ENCODE measurements at regions not wholly inside any gene's neighbourhood (a gene's known extent, or its start where the extent isn't known, plus 50 kb on each side); places are given as distances from the start of the nearest gene placed in this dataset.

DNA sequence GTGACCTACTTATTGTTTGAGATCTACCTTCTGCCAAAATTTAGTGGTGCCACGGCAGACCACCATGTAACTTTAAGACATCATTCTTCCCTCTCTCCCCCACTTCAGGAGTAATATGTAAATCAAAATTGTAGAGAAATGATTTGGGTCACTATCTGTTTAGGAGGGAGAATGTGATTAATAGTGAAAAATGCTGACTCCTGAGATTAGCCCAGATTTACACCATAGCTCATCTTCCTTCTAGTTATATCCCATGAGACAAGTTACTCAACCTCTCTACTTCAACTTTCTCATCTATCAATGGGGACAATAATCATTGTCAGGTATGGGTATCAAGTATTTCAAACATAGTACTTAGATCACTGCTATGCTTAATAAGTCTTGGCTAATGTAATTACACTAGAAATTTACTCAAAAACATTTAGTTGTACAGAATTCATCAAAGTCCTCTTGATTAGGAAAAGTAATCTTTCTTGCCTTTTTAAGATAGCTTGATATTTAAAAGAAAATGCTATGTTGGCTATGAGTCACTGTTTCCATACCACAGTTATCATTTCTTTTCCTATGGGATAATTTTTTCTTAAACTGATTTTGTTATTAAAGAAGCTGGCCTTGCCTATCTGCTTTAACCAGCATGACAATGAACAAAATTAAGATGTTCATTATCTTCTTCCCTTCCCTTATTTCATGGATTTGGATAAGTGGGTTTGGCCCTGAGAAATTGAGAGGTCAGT, 1038.9 kb upstream of the ZEB2 start:
- H3K4me3 Mint-ChIP-seq (ENCODE audit: low read depth), result no peak overlapping the region
- intact Hi-C loops (cut with micrococcal nuclease), result no loop called here
- no peaks in the 10 kb centered on the region for H3K36me3 Mint-ChIP-seq (ENCODE audit: low read depth)
- no peak overlapping the region for H3K27ac Mint-ChIP-seq
- no peaks in the 10 kb centered on the region for H3K9me3 Mint-ChIP-seq
- H3K4me1 Mint-ChIP-seq (ENCODE audit: low read depth), result no peaks in the 10 kb centered on the region
- no peak for DNase-seq (ENCODE audit: low spot score)
- H3K27me3 Mint-ChIP-seq (ENCODE audit: low read depth), result no peaks in the 10 kb centered on the region

GRCh38 chr2:145555360-145555759, 1035.4 kb upstream of the ZEB2 start:
- intact Hi-C loops (cut with micrococcal nuclease), result no loop called here
- Mint-ChIP-seq H3K27ac (no peak overlapping the region), H3K27me3 (ENCODE audit: low read depth) (no peaks in the 10 kb centered on the region), H3K36me3 (ENCODE audit: low read depth) (no peaks in the 10 kb centered on the region), H3K9me3 (no peaks in the 10 kb centered on the region), H3K4me3 (ENCODE audit: low read depth) (no peak overlapping the region), H3K4me1 (ENCODE audit: low read depth) (no peaks in the 10 kb centered on the region)
- DNase-seq (ENCODE audit: low spot score), result no peak

DNA sequence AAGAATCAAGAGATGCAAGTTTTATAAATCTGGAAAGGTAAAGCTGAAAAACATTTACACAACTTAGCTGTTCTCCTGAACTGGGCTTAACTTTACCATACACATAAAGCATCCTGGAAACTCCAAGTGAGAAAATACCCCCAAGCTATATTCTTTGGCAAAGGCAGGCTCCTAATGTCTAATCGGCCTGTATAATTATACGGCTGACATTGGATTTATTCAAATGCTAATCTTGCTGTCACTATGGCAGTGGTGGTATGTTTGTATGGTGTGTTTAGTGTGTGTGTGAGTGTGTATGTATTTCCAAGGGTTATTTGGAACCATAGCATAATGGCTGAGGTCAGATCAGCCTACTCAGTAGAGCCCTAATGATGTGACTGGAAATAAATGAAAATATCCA, 1031.8 kb upstream of the ZEB2 start:
- Mint-ChIP-seq H3K36me3 (ENCODE audit: low read depth) (no peaks in the 10 kb centered on the region), H3K27me3 (ENCODE audit: low read depth) (no peaks in the 10 kb centered on the region), H3K9me3 (no peaks in the 10 kb centered on the region), H3K4me1 (ENCODE audit: low read depth) (no peaks in the 10 kb centered on the region), H3K27ac (no peak overlapping the region), H3K4me3 (ENCODE audit: low read depth) (no peak overlapping the region)
- intact Hi-C loops (cut with micrococcal nuclease), result no loop called here
- DNase-seq (ENCODE audit: low spot score), result no peak

GRCh38 chr2:145548479-145548878, 1028.6 kb upstream of the ZEB2 start:
- Mint-ChIP-seq H3K27ac (no peak overlapping the region), H3K4me3 (ENCODE audit: low read depth) (no peak overlapping the region), H3K36me3 (ENCODE audit: low read depth) (no peaks in the 10 kb centered on the region), H3K9me3 (peaks cover 3% of the 10 kb centered on the region), H3K4me1 (ENCODE audit: low read depth) (no peaks in the 10 kb centered on the region), H3K27me3 (ENCODE audit: low read depth) (no peaks in the 10 kb centered on the region)
- no peak for DNase-seq (ENCODE audit: low spot score)
- intact Hi-C loops (cut with micrococcal nuclease), result no loop called here

GRCh38 chr2:145547620-145548019, 1027.7 kb upstream of the ZEB2 start:
- H3K27ac Mint-ChIP-seq, result no peak overlapping the region
- H3K36me3 Mint-ChIP-seq (ENCODE audit: low read depth), result no peaks in the 10 kb centered on the region
- H3K4me3 Mint-ChIP-seq (ENCODE audit: low read depth), result no peak overlapping the region
- H3K4me1 Mint-ChIP-seq (ENCODE audit: low read depth), result no peaks in the 10 kb centered on the region
- no peak for DNase-seq (ENCODE audit: low spot score)
- intact Hi-C loops (cut with micrococcal nuclease), result no loop called here
- no peaks in the 10 kb centered on the region for H3K27me3 Mint-ChIP-seq (ENCODE audit: low read depth)
- peaks cover 3% of the 10 kb centered on the region for H3K9me3 Mint-ChIP-seq

DNA sequence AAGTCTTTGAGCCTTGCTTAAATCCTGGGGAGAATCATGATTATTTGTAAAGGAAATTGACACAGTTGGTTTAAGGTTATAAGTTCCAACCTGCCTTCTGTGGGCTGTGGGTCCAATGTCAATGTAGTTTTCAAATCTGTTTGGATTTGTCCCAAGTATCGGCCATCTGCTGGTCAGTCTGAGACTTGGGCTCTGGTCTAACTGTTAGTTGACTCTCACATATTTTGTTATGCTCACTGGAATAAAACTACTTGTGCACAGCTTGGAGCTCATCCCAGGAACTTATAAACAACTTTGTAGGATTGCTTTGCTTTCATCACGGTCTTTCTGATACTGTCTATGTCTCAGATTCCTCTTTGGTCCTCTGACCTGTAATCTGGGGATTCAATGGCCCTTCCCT, 1026.2 kb upstream of the ZEB2 start:
- H3K4me1 Mint-ChIP-seq (ENCODE audit: low read depth), result no peaks in the 10 kb centered on the region
- no peak overlapping the region for H3K27ac Mint-ChIP-seq
- no peak overlapping the region for H3K4me3 Mint-ChIP-seq (ENCODE audit: low read depth)
- H3K36me3 Mint-ChIP-seq (ENCODE audit: low read depth), result no peaks in the 10 kb centered on the region
- intact Hi-C loops (cut with micrococcal nuclease), result no loop called here
- H3K9me3 Mint-ChIP-seq, result peaks cover 3% of the 10 kb centered on the region
- no peaks in the 10 kb centered on the region for H3K27me3 Mint-ChIP-seq (ENCODE audit: low read depth)
- DNase-seq (ENCODE audit: low spot score), result no peak

- no peaks in the 10 kb centered on the region for H3K27me3 Mint-ChIP-seq (ENCODE audit: low read depth)
- intact Hi-C loops (cut with micrococcal nuclease), result no loop called here
Observed at GRCh38 chr2:145543856-145544255, 1023.9 kb upstream of the ZEB2 start.

GRCh38 chr2:145543155-145543554, 1023.2 kb upstream of the ZEB2 start:
- intact Hi-C loops (cut with micrococcal nuclease), result no loop called here
- no peaks in the 10 kb centered on the region for H3K27me3 Mint-ChIP-seq (ENCODE audit: low read depth)
- no peaks in the 10 kb centered on the region for H3K36me3 Mint-ChIP-seq (ENCODE audit: low read depth)
- no peak overlapping the region for H3K27ac Mint-ChIP-seq
- no peak overlapping the region for H3K4me3 Mint-ChIP-seq (ENCODE audit: low read depth)
- H3K4me1 Mint-ChIP-seq (ENCODE audit: low read depth), result no peaks in the 10 kb centered on the region
- no peak for DNase-seq (ENCODE audit: low spot score)
- H3K9me3 Mint-ChIP-seq, result peaks cover 3% of the 10 kb centered on the region

More at GRCh38 chr2:145543856-145544255, 1023.9 kb upstream of the ZEB2 start:
- H3K9me3 Mint-ChIP-seq, result peaks cover 3% of the 10 kb centered on the region
- H3K4me1 Mint-ChIP-seq (ENCODE audit: low read depth), result no peaks in the 10 kb centered on the region
- H3K4me3 Mint-ChIP-seq (ENCODE audit: low read depth), result no peak overlapping the region
- DNase-seq (ENCODE audit: low spot score), result no peak
- no peaks in the 10 kb centered on the region for H3K36me3 Mint-ChIP-seq (ENCODE audit: low read depth)
- H3K27ac Mint-ChIP-seq, result no peak overlapping the region

DNA sequence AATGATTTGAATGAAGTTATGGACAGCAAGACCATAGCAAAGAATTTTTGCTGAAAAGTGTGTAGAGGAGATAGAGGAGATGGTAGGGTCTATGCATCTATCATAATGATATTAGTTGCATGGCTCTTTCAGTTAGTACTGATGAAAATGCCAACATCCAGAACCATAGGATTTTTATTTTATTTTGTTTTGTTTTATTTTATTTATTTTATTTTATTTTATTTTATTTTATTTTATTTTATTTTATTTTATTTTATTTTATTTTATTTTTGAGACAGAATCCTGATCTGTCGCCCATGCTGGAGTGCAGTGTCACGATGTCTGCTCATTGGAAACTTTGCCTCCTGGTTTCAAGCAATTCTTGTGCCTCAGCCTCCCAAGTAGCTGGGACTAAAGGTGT, 1021.1 kb upstream of the ZEB2 start:
- no peak for DNase-seq (ENCODE audit: low spot score)
- H3K27ac Mint-ChIP-seq, result no peak overlapping the region
- no peaks in the 10 kb centered on the region for H3K36me3 Mint-ChIP-seq (ENCODE audit: low read depth)
- H3K4me1 Mint-ChIP-seq (ENCODE audit: low read depth), result no peaks in the 10 kb centered on the region
- H3K27me3 Mint-ChIP-seq (ENCODE audit: low read depth), result no peaks in the 10 kb centered on the region
- intact Hi-C loops (cut with micrococcal nuclease), result no loop called here
- H3K9me3 Mint-ChIP-seq, result peaks cover 3% of the 10 kb centered on the region
- H3K4me3 Mint-ChIP-seq (ENCODE audit: low read depth), result no peak overlapping the region

DNA sequence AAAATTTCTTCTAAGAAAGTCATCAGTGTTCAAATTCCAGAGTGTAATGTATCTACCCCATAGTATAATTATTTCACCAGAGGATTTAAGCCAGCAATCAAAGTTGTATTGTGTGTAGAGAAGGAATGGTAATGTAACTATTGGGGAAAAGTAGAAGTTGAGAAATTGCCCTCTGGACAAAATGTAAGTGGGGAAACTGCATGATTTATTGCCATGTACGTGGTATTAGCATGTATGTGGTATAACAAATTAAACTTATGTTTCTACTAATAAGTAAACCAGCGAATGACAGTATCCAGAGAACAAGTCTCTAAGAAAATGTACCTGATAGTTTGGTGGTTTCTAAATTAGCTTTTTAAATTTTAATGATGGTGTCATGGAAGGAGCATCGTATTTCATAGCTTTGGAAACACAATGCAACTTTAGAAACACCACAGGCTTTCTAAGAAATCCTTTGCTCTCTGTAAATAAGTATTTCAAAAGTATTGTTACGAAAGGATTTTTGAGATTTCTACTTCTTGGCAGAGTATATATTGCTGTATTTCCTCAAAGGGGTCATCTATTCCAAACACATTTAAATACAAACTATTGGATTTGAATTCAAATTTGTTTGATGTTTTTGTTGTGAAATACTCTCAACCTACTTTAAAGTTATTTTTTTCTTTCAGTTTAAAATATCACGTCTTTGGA, 1018.9 kb upstream of the ZEB2 start:
- no peaks in the 10 kb centered on the region for H3K4me1 Mint-ChIP-seq (ENCODE audit: low read depth)
- no peaks in the 10 kb centered on the region for H3K9me3 Mint-ChIP-seq
- H3K36me3 Mint-ChIP-seq (ENCODE audit: low read depth), result no peaks in the 10 kb centered on the region
- DNase-seq (ENCODE audit: low spot score), result no peak
- H3K4me3 Mint-ChIP-seq (ENCODE audit: low read depth), result no peak overlapping the region
- no peaks in the 10 kb centered on the region for H3K27me3 Mint-ChIP-seq (ENCODE audit: low read depth)
- H3K27ac Mint-ChIP-seq, result no peak overlapping the region
- intact Hi-C loops (cut with micrococcal nuclease), result no loop called here

DNA sequence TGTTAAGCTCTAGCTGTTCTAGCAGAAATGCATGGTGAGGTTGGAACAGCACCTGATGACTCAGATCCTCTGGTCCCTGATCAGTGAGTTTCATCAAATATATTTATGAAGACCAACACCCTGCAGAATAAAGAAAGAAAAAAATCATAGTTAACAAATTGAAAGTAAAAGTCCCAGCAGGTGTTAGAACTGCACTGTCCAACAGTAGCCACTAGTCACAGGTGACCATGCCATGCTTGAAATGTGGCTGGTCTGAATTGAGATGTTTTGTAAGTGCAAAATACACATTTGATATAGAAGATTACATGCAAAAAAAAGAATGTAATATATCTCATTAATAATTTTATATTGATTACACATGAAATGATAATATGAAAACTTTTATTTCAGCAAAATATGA, 1010.7 kb upstream of the ZEB2 start:
- DNase-seq (ENCODE audit: low spot score), result no peak
- no peak overlapping the region for H3K27ac Mint-ChIP-seq

DNA sequence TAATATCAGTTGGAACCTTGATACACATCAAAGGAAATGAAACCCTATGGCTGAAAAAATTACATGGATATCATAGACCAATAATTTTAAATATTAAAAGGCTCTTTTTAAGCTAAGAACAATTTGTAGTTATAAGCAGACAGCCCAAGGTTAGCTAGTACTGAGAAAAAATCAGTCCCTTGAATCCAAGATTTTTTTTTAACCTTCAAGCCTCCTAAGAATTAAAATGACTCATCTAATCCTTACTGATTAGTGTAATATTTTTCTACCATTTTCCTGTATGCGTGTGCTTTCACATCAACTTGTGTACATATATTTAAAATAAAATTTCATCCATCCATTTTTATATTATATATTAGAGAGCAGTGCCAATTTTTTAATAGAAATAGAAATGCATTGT, 1004.9 kb upstream of the ZEB2 start:
- intact Hi-C loops (cut with micrococcal nuclease), result no loop called here
- Mint-ChIP-seq H3K27me3 (ENCODE audit: low read depth) (no peaks in the 10 kb centered on the region), H3K9me3 (peaks cover 11% of the 10 kb centered on the region), H3K36me3 (ENCODE audit: low read depth) (no peaks in the 10 kb centered on the region), H3K4me3 (ENCODE audit: low read depth) (no peak overlapping the region), H3K4me1 (ENCODE audit: low read depth) (no peaks in the 10 kb centered on the region), H3K27ac (no peak overlapping the region)
- no peak for DNase-seq (ENCODE audit: low spot score)

More for the DNA sequence above, 1010.7 kb upstream of the ZEB2 start:
- intact Hi-C loops (cut with micrococcal nuclease), result no loop called here
- Mint-ChIP-seq H3K9me3 (no peaks in the 10 kb centered on the region), H3K36me3 (ENCODE audit: low read depth) (no peaks in the 10 kb centered on the region), H3K4me1 (ENCODE audit: low read depth) (no peaks in the 10 kb centered on the region), H3K27me3 (ENCODE audit: low read depth) (no peaks in the 10 kb centered on the region), H3K4me3 (ENCODE audit: low read depth) (no peak overlapping the region)

DNA sequence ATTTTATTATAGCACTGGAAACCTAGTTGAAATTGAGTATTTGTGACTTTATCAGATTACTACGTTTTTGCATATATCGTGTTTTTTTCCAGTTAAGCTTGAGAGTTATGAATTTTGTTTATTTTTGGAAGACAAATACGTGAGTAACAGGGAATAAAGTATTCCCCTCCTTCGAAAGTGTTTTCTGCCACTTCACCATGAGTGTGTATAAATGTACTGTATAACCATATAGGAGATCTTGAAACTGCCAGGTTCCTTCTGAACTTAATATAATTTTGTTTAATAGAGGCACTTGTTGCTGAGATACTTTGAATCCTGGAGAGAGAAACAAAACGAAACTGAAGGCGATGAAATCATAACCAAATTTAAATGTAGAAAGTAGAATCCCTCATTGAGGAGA, 1004.4 kb upstream of the ZEB2 start:
- DNase-seq (ENCODE audit: low spot score), result no peak
- no peaks in the 10 kb centered on the region for H3K4me1 Mint-ChIP-seq (ENCODE audit: low read depth)
- H3K4me3 Mint-ChIP-seq (ENCODE audit: low read depth), result no peak overlapping the region
- peaks cover 11% of the 10 kb centered on the region for H3K9me3 Mint-ChIP-seq
- H3K36me3 Mint-ChIP-seq (ENCODE audit: low read depth), result no peaks in the 10 kb centered on the region
- no peak overlapping the region for H3K27ac Mint-ChIP-seq
- H3K27me3 Mint-ChIP-seq (ENCODE audit: low read depth), result no peaks in the 10 kb centered on the region
- intact Hi-C loops (cut with micrococcal nuclease), result no loop called here
